GM12891 (cell line): ENCODE measurements at regions not wholly inside any gene's neighbourhood (a gene's known extent, or its start where the extent isn't known, plus 50 kb on each side); places are given as distances from the start of the nearest gene placed in this dataset.

ENCODE experiments used
- POLR2A ChIP-seq: IDR thresholded peaks from 2 replicates; pipeline ENCODE4 v1.6.1; 2011; ENCODE audit warnings: low read depth, low read length, control low read depth
- POLR2AphosphoS5 ChIP-seq: IDR thresholded peaks from 2 replicates; pipeline ENCODE4 v1.6.1; 2011; ENCODE audit warnings: low read depth, low read length, control low read depth
- SPI1 ChIP-seq: IDR thresholded peaks from 2 replicates; pipeline ENCODE4 v1.6.1; 2011; ENCODE audit warnings: low read depth, low read length, control low read depth

GRCh38 chr4:106746451-106746850 is 289.7 kb downstream of the DKK2 start:
- no peak for TF ChIP-seq SPI1
- no peak for TF ChIP-seq POLR2AphosphoS5
- no peak for TF ChIP-seq POLR2A
